ELR (cell line): ENCODE measurements at regions not wholly inside any gene's neighbourhood (a gene's known extent, or its start where the extent isn't known, plus 50 kb on each side); places are given as distances from the start of the nearest gene placed in this dataset.
A peak's percentile ranks its signal among the peaks of the same experiment; 100 is the strongest.
"Not testable (repeated sequence)": the region's sequence is repeated elsewhere in the genome, so short reads cannot be mapped to it uniquely, and the experiment has no call there.

Source experiments
- DNase-seq: peaks from one replicate; pipeline ENCODE4 v3.0.0-alpha.2; 2015; ENCODE audit warnings: low read depth

- no peak for DNase-seq
Observed at GRCh38 chr4:27728892-27729291, 868.3 kb downstream of the STIM2 start.

- no peak for DNase-seq
Observed at GRCh38 chr4:27742816-27743215, 882.2 kb downstream of the STIM2 start.

GRCh38 chr4:27759611-27760575, 899.3 kb downstream of the STIM2 start:
- DNase-seq: no peak

GRCh38 chr4:27763830-27764525, 903.3 kb downstream of the STIM2 start:
- no peak for DNase-seq

- no peak for DNase-seq
Observed at GRCh38 chr4:27764526-27764837, 903.8 kb downstream of the STIM2 start.

- no peak for DNase-seq
Observed at GRCh38 chr4:27770895-27771294, 910.3 kb downstream of the STIM2 start.

GRCh38 chr4:27775156-27775555, 914.5 kb downstream of the STIM2 start:
- no peak for DNase-seq

GRCh38 chr4:27779827-27780226, 919.2 kb downstream of the STIM2 start:
- DNase-seq: no peak

GRCh38 chr4:27787195-27787594, 926.6 kb downstream of the STIM2 start:
- peak; percentile 4 for DNase-seq

- peak; percentile 71 for DNase-seq
Observed at GRCh38 chr4:27789773-27790172, 929.1 kb downstream of the STIM2 start.

- DNase-seq: peak; percentile 76
Observed at GRCh38 chr4:27790911-27791310, 930.3 kb downstream of the STIM2 start.

- peak; percentile 83 for DNase-seq
Observed at GRCh38 chr4:27791640-27792039, 931.0 kb downstream of the STIM2 start.

- peak; percentile 8 for DNase-seq
Observed at GRCh38 chr4:27807207-27807606, 946.6 kb downstream of the STIM2 start.

- no peak for DNase-seq
Observed at GRCh38 chr4:27811948-27812347, 951.3 kb downstream of the STIM2 start.

- DNase-seq: not testable (repeated sequence)
Observed at GRCh38 chr4:27813226-27813625, 952.6 kb downstream of the STIM2 start.

GRCh38 chr4:27813699-27814425, 953.2 kb downstream of the STIM2 start:
- peak; percentile 42 for DNase-seq

GRCh38 chr4:27819246-27819645, 958.6 kb downstream of the STIM2 start:
- DNase-seq: no peak

GRCh38 chr4:27828843-27829242, 968.2 kb downstream of the STIM2 start:
- peak; percentile 10 for DNase-seq

- DNase-seq: no peak
Observed at GRCh38 chr4:27830251-27830650, 969.6 kb downstream of the STIM2 start.

GRCh38 chr4:27835851-27836250, 975.2 kb downstream of the STIM2 start:
- no peak for DNase-seq

- peak; percentile 73 for DNase-seq
Observed at GRCh38 chr4:27836523-27836922, 975.9 kb downstream of the STIM2 start.

GRCh38 chr4:27843776-27844175, 983.1 kb downstream of the STIM2 start:
- no peak for DNase-seq

- DNase-seq: no peak
Observed at GRCh38 chr4:27844376-27844775, 983.7 kb downstream of the STIM2 start.
